ENCODE measurements at regions not wholly inside any gene's neighbourhood (a gene's known extent, or its start where the extent isn't known, plus 50 kb on each side); places are given as distances from the start of the nearest gene placed in this dataset.

DNA sequence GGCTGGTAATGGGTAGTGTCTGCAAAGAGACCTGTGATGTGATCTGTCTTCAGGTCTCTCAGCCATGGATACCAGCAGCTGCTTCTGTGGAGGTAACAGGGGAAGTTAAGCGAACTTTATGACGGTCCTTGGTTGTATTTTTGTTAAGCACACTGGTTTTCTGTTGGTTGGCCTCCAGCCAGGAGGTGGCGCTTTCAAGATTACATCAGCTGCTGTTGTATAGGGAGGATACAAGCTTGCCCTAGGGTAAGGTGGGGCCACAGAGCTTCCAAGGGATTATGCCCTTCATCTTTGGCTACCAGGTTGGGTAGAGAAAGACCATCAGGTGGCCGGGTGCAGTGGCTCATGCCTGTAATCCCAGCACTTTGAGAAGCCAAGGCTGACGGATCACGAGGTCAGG lies 834.2 kb upstream of the GALNTL6 start:
- H3K4me2 ChIP-seq (ENCODE audit: insufficient read depth, low read length): no peak overlapping the region
- no peak overlapping the region for H3K27ac ChIP-seq (ENCODE audit: insufficient read depth, low read depth, low read length)
- TF ChIP-seq POLR2A (IDR thresholded peaks at IDR 0.05; ENCODE audit: low read depth, low read length) (no peak), POLR2AphosphoS5 (IDR thresholded peaks at IDR 0.05; ENCODE audit: insufficient read depth, low read depth, low read length) (no peak), JUN (IDR thresholded peaks at IDR 0.05; ENCODE audit: borderline replicate concordance, insufficient read depth, insufficient read length, low read depth) (no peak), FOS (IDR thresholded peaks at IDR 0.05; ENCODE audit: borderline replicate concordance, insufficient read depth, low read length) (no peak), GATA2 (IDR thresholded peaks at IDR 0.05; ENCODE audit: insufficient read depth, insufficient read length, low read depth, low read length) (no peak), EZH2 (IDR thresholded peaks at IDR 0.05; ENCODE audit: borderline replicate concordance, low read depth, low read length, severe bottlenecking) (no peak), MYC (IDR thresholded peaks at IDR 0.05; ENCODE audit: low read depth, low read length) (no peak)
- TF ChIP-seq, protein P1, sequence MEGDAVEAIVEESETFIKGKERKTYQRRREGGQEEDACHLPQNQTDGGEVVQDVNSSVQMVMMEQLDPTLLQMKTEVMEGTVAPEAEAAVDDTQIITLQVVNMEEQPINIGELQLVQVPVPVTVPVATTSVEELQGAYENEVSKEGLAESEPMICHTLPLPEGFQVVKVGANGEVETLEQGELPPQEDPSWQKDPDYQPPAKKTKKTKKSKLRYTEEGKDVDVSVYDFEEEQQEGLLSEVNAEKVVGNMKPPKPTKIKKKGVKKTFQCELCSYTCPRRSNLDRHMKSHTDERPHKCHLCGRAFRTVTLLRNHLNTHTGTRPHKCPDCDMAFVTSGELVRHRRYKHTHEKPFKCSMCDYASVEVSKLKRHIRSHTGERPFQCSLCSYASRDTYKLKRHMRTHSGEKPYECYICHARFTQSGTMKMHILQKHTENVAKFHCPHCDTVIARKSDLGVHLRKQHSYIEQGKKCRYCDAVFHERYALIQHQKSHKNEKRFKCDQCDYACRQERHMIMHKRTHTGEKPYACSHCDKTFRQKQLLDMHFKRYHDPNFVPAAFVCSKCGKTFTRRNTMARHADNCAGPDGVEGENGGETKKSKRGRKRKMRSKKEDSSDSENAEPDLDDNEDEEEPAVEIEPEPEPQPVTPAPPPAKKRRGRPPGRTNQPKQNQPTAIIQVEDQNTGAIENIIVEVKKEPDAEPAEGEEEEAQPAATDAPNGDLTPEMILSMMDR (IDR thresholded peaks at IDR 0.05; ENCODE audit: extremely low read depth in 1 of 2, insufficient read depth in 1 of 2, low read depth in 1 of 2, low read length in 2 of 2): no peak
- TF ChIP-seq, protein P2, sequence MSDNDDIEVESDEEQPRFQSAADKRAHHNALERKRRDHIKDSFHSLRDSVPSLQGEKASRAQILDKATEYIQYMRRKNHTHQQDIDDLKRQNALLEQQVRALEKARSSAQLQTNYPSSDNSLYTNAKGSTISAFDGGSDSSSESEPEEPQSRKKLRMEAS (IDR thresholded peaks at IDR 0.05; ENCODE audit: insufficient read depth, insufficient read length): no peak
- H3K4me1 ChIP-seq (ENCODE audit: control insufficient read depth, extremely low read depth, insufficient read depth, low read length): no peaks in the 10 kb centered on the region
- no peaks in the 10 kb centered on the region for H3K9me1 ChIP-seq (replicated peaks; ENCODE audit: control insufficient read depth, extremely low read depth, insufficient read depth, low read length)
- ChIA-PET POLR2A (no interaction called here), CTCF (interaction anchor here (0.7 kb wide), 1 partner anchor 20 kb away, joined by 3 read pairs; no protein-coding TSS in a partner anchor)
- DNase-seq (ENCODE audit: low read depth, low spot score): no peak
- no peak overlapping the region for H2AFZ ChIP-seq (ENCODE audit: low read depth, low read length)
- no peaks in the 10 kb centered on the region for H3K9me3 ChIP-seq (replicated peaks; ENCODE audit: control insufficient read depth, insufficient read depth, low read length)
- dilution Hi-C loops (cut with MboI; ENCODE audit: extremely low pct_ligation_motif_present, low sequenced_read_pairs): no loop called here
- no peak overlapping the region for H3K9ac ChIP-seq (replicated peaks; ENCODE audit: extremely low read depth, insufficient read depth, low read length)
- intact Hi-C loops (cut with micrococcal nuclease): no loop called here
- H3K79me2 ChIP-seq (ENCODE audit: control insufficient read depth, insufficient read depth, low read length): no peaks in the 10 kb centered on the region
- H4K20me1 ChIP-seq (replicated peaks; ENCODE audit: control insufficient read depth, extremely low read depth, insufficient read depth, low read length): no peaks in the 10 kb centered on the region
- H3K27me3 ChIP-seq (ENCODE audit: control insufficient read depth in 2 of 2, insufficient read depth in 2 of 2, low read length in 2 of 2): no peaks in the 10 kb centered on the region
- no peak for FAIRE-seq
- no peak overlapping the region for H3K4me3 ChIP-seq (replicated peaks in 1 of 3; ENCODE audit: insufficient read depth in 1 of 3, low read depth in 1 of 3, low read length in 3 of 3)
- no peaks in the 10 kb centered on the region for H3K36me3 ChIP-seq (ENCODE audit: control insufficient read depth in 2 of 2, extremely low read depth in 1 of 2, insufficient read depth in 2 of 2, low read length in 2 of 2)
- BruUV-seq (replicated peaks): no TSS peak
